Parathyroid adenoma (tissue), 2 donors: ENCODE measurements at regions not wholly inside any gene's neighbourhood (a gene's known extent, or its start where the extent isn't known, plus 50 kb on each side); places are given as distances from the start of the nearest gene placed in this dataset.

Experiments used
- H2AFZ ChIP-seq: fragments of 300-600 bp; sonication (generic); one replicate; pipeline ENCODE4 v1.7.0; 2017; ENCODE audit warnings: antibody characterized with exemption, mild to moderate bottlenecking
- H3K27ac ChIP-seq: fragments of 300-600 bp; sonication (generic); one replicate; pipeline ENCODE4 v1.7.0; 2017
- H3K27me3 ChIP-seq: fragments of 300-600 bp; sonication (generic); one replicate; pipeline ENCODE4 v1.7.0; 2017; ENCODE audit warnings: low read length; ENCODE audit not compliant: control insufficient read depth, insufficient read depth
- H3K36me3 ChIP-seq: fragments of 300-600 bp; sonication (generic); one replicate; pipeline ENCODE4 v1.7.0; 2017; ENCODE audit warnings: low read length; ENCODE audit not compliant: control insufficient read depth, insufficient read depth
- H3K4me1 ChIP-seq: fragments of 300-600 bp; sonication (generic); one replicate; pipeline ENCODE4 v1.7.0; 2017; ENCODE audit warnings: control low read depth
- H3K4me2 ChIP-seq: fragments of 300-600 bp; sonication (generic); one replicate; pipeline ENCODE4 v1.7.0; 2017; ENCODE audit warnings: low read length
- H3K4me3 ChIP-seq: fragments of 300-600 bp; sonication (generic); one replicate; pipeline ENCODE4 v1.7.0; 2017; ENCODE audit warnings: low read depth, low read length
- H3K79me2 ChIP-seq: fragments of 300-600 bp; sonication (generic); one replicate; pipeline ENCODE4 v1.7.0; 2017; ENCODE audit warnings: control low read depth
- H3K9ac ChIP-seq: fragments of 300-600 bp; sonication (generic); one replicate; pipeline ENCODE4 v1.7.0; 2017; ENCODE audit warnings: mild to moderate bottlenecking
- H3K9me3 ChIP-seq: fragments of 300-600 bp; sonication (generic); one replicate; pipeline ENCODE4 v1.7.0; 2017; ENCODE audit warnings: low read length; ENCODE audit not compliant: control insufficient read depth
- CTCF ChIP-seq: fragments of 300-600 bp; sonication (generic); IDR thresholded peaks from one replicate; pipeline ENCODE4 v1.7.0; 2017; ENCODE audit warnings: antibody characterized with exemption, mild to moderate bottlenecking
- donor health status: primary hyperparathyroidism.

GRCh38 chr4:180898305-180898704 lies 1344.9 kb upstream of the TENM3 start:
- no peak overlapping the region for H3K4me2 ChIP-seq
- no peak overlapping the region for H3K9ac ChIP-seq
- H3K9me3 ChIP-seq = no peaks in the 10 kb centered on the region
- H3K79me2 ChIP-seq = no peaks in the 10 kb centered on the region
- H3K4me1 ChIP-seq = no peaks in the 10 kb centered on the region
- no peaks in the 10 kb centered on the region for H3K27me3 ChIP-seq
- no peak overlapping the region for H3K27ac ChIP-seq
- H3K4me3 ChIP-seq = no peak overlapping the region
- no peak for TF ChIP-seq CTCF
- H3K36me3 ChIP-seq = no peaks in the 10 kb centered on the region
- H2AFZ ChIP-seq = no peak overlapping the region

- H3K4me2 ChIP-seq = no peak overlapping the region
- no peaks in the 10 kb centered on the region for H3K79me2 ChIP-seq
- H3K36me3 ChIP-seq = no peaks in the 10 kb centered on the region
- no peak overlapping the region for H3K9ac ChIP-seq
- H3K4me1 ChIP-seq = no peaks in the 10 kb centered on the region
- H3K4me3 ChIP-seq = no peak overlapping the region
- no peak for TF ChIP-seq CTCF
- H3K27ac ChIP-seq = no peak overlapping the region
- H2AFZ ChIP-seq = no peak overlapping the region
- H3K27me3 ChIP-seq = no peaks in the 10 kb centered on the region
- H3K9me3 ChIP-seq = no peaks in the 10 kb centered on the region
These were observed 1342.4 kb upstream of the TENM3 start for GRCh38 chr4:180900781-180901180.

- Histone ChIP-seq H3K36me3 (no peaks in the 10 kb centered on the region), H3K27ac (no peak overlapping the region), H3K4me2 (no peak overlapping the region), H2AFZ (no peak overlapping the region), H3K79me2 (no peaks in the 10 kb centered on the region), H3K27me3 (no peaks in the 10 kb centered on the region), H3K9me3 (no peaks in the 10 kb centered on the region), H3K4me1 (no peaks in the 10 kb centered on the region), H3K9ac (no peak overlapping the region), H3K4me3 (no peak overlapping the region)
- no peak for TF ChIP-seq CTCF
These were observed 1333.9 kb upstream of the TENM3 start for GRCh38 chr4:180909279-180909678.

GRCh38 chr4:180913750-180914149 lies 1329.5 kb upstream of the TENM3 start:
- H3K4me1 ChIP-seq = no peaks in the 10 kb centered on the region
- H3K27me3 ChIP-seq = no peaks in the 10 kb centered on the region
- H3K9ac ChIP-seq = no peak overlapping the region
- H3K79me2 ChIP-seq = no peaks in the 10 kb centered on the region
- H2AFZ ChIP-seq = no peak overlapping the region
- H3K4me3 ChIP-seq = no peak overlapping the region
- no peak overlapping the region for H3K4me2 ChIP-seq
- no peaks in the 10 kb centered on the region for H3K9me3 ChIP-seq
- no peaks in the 10 kb centered on the region for H3K36me3 ChIP-seq
- H3K27ac ChIP-seq = no peak overlapping the region
- TF ChIP-seq CTCF = no peak

- H3K36me3 ChIP-seq = no peaks in the 10 kb centered on the region
- H3K27me3 ChIP-seq = no peaks in the 10 kb centered on the region
- H3K79me2 ChIP-seq = no peaks in the 10 kb centered on the region
- no peaks in the 10 kb centered on the region for H3K4me1 ChIP-seq
- no peak overlapping the region for H3K4me2 ChIP-seq
- no peak overlapping the region for H3K27ac ChIP-seq
- TF ChIP-seq CTCF = no peak
- H2AFZ ChIP-seq = no peak overlapping the region
- H3K9ac ChIP-seq = no peak overlapping the region
- no peaks in the 10 kb centered on the region for H3K9me3 ChIP-seq
- H3K4me3 ChIP-seq = no peak overlapping the region
These were observed 1319.7 kb upstream of the TENM3 start for GRCh38 chr4:180923486-180923885.
